Left cardiac atrium (tissue), 4 donors: ENCODE measurements at regions not wholly inside any gene's neighbourhood (a gene's known extent, or its start where the extent isn't known, plus 50 kb on each side); places are given as distances from the start of the nearest gene placed in this dataset.

ENCODE experiments used
- ATAC-seq, 2 donors: fragments of 200-7000 bp; cut with Tn5 transposase; one replicate each; pipeline ENCODE4 v1.9.1; 2020; ENCODE audit warnings: mild to moderate bottlenecking in 2 of 2, moderate library complexity in 2 of 2
- DNase-seq: peaks from one replicate; pipeline ENCODE4 v3.0.0-alpha.2; 2020
- intact Hi-C, 2 donors: fragments of 100-400 bp; cut with DNase I; formaldehyde crosslinking; loops; one replicate each; pipeline versions ENCODE4 v1.14.1 to v1.15.1; 2022 to 2023
- donor health status: DM: no; HTN: yes; CAD: no.
- donor health status: DM: no; HTN: yes; CAD: no; lungs with severe emphysema.
- donor health status: DM: yes; HTN: yes; CAD: no.
- donor health status: Dilated cardiomyopathy.

DNA sequence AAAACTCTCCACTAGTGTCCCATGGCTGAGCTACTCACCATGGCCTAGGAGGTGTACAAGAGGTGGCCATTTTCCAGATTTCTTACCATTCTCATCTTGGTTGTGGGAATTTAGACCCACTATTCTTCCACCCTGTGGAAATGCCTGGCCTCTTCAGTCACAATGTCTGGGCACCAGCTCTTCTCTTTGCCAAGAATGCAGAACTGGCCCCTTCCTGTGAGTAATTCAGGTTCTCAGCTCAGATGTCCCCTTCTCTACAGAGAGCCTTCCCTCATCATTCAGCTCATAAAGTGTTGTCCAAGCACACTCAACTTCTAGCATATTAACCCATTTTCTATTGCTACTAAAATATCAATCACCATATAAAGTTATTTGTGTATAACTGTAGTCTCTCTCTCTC lies 575.5 kb upstream of the KCNMB2 start:
- intact Hi-C loops: no loop called here
- no peak for DNase-seq
- ATAC-seq: no peak

GRCh38 chr3:177961784-177962183 lies 574.5 kb upstream of the KCNMB2 start:
- DNase-seq: no peak
- intact Hi-C loops: no loop called here
- ATAC-seq: no peak

DNA sequence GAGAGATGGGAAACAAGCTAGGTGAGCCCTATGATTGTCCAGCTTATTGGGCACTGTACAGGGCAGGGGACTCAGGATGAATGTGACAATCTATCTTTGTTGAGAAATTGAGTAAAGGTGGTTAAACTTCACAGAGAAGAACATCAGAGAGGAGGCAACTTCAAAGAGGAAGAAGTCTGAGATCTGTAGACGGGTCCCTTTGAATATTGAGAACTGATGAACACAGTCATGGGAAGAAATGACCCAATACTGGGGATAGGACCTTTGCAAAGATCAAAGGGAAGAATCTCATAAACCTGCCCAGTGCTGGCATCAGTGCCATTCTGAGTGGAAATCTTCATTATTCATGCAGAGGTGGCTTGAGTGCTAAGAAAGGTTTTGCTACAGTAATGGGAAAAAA lies 569.7 kb upstream of the KCNMB2 start:
- intact Hi-C loops: no loop called here

DNA sequence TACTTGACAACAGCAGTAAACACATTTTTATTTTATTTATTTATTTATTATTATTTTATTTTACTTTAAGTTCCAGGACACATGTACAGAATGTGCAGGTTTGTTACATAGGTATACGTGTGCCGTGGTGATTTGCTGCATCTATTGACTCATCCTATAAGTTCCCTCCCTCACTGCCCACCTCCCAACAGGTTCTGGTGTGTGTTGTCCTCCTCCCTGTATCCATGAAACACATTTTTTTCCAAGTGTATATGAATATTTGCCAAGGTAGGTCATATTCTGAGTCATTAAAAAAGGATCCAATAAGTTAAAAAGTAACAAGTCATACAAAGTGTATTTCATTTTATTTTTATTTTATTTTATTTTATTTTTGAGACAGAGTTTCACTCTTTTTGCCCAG lies 567.3 kb upstream of the KCNMB2 start:
- DNase-seq (no peak), ATAC-seq (no peak)
- intact Hi-C loops: no loop called here

More for the DNA sequence above, 569.7 kb upstream of the KCNMB2 start:
- ATAC-seq (no peak), DNase-seq (no peak)

- intact Hi-C loops: no loop called here
- no peak for ATAC-seq
- no peak for DNase-seq
Observed at GRCh38 chr3:177973241-177973840, 562.9 kb upstream of the KCNMB2 start.

- intact Hi-C loops: no loop called here
- no peak for ATAC-seq
- DNase-seq: no peak
Observed at GRCh38 chr3:177976241-177976640, 560.0 kb upstream of the KCNMB2 start.

- no peak for ATAC-seq
- no peak for DNase-seq
- intact Hi-C loops: no loop called here
Observed at GRCh38 chr3:177976866-177977265, 559.4 kb upstream of the KCNMB2 start.

- DNase-seq: no peak
- ATAC-seq: peak in 1 of 2 donors; percentile 58
Observed at GRCh38 chr3:177977381-177978158, 558.7 kb upstream of the KCNMB2 start.

DNA sequence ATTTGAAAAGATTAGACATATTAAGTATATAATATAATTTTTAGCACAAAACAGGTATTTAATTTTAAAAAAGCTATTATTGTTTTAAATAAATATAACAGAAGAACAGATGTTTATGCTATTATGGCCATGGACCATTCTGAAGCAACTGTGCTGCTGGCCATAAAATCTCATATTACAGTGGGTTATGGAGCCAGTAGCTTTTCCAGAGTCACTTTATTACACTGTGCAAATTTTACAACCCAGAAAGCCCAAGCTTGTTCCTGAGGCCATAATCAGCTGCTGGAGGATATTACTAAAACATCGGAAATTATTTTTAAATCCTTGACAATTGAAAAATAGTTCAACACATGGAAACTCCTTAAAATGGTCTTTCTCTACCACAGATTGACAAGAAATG lies 557.3 kb upstream of the KCNMB2 start:
- intact Hi-C loops: no loop called here
- ATAC-seq (no peak), DNase-seq (no peak)

More at GRCh38 chr3:177977381-177978158, 558.7 kb upstream of the KCNMB2 start:
- intact Hi-C loops: no loop called here

GRCh38 chr3:177979703-177980102 lies 556.5 kb upstream of the KCNMB2 start:
- ATAC-seq: no peak
- intact Hi-C loops: no loop called here
- no peak for DNase-seq

DNA sequence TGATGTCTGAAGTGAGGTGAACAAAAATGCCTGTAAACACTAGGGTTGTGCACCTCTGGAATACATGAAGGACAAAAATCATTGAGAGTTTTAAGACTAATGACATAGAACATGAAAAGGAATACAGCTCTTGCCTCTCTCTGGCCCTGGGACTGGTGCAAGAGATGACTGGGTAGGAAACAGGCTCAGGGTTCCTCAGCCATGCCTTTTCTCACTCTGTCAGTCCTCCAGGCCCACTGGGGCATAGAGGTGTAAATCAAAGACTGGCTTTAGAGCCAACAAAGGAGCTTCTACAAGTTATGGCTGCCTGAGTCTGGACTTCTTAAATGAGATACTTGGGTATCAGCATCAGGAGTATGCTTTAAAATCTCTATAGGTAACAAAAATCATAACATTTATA lies 554.7 kb upstream of the KCNMB2 start:
- DNase-seq (no peak), ATAC-seq (no peak)
- intact Hi-C loops: no loop called here

DNA sequence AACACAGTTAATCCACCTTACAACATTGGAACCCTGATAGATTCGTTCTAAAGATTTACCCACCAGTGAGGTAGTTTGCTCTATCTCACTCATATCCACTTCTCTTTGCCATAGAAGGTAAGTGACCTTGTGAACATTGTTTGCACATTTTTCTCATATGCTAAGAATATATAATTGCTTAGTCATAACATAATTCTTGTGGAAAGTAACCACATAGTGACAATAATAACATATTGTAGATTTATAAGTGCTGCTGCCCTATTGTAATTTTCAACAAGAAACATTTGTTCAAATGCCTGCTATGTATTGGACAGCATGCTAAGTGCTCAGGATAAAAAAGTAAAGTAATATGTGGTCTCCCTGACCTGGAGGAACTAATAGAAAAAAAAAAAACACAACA lies 554.2 kb upstream of the KCNMB2 start:
- no peak for ATAC-seq
- DNase-seq: no peak
- intact Hi-C loops: no loop called here

DNA sequence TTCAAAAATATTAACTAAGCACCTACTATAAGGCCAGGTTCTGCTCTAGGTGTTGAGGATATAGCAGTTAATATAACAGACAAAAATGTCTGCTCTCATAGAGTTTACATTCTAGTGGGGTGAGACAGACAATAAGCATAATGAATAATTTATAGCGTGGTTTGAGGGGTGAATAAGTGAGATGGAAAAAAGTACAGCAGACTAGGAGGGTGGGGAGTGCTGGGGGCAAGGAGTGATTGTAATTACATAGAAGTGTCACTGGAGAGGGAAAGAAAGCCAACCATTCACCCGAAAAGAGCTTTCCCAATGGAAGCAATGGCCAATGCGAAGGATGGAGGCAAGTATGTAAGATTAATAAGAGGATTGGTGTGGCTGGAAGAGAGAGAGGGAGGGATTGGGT lies 552.9 kb upstream of the KCNMB2 start:
- intact Hi-C loops: no loop called here
- ATAC-seq (no peak), DNase-seq (no peak)

DNA sequence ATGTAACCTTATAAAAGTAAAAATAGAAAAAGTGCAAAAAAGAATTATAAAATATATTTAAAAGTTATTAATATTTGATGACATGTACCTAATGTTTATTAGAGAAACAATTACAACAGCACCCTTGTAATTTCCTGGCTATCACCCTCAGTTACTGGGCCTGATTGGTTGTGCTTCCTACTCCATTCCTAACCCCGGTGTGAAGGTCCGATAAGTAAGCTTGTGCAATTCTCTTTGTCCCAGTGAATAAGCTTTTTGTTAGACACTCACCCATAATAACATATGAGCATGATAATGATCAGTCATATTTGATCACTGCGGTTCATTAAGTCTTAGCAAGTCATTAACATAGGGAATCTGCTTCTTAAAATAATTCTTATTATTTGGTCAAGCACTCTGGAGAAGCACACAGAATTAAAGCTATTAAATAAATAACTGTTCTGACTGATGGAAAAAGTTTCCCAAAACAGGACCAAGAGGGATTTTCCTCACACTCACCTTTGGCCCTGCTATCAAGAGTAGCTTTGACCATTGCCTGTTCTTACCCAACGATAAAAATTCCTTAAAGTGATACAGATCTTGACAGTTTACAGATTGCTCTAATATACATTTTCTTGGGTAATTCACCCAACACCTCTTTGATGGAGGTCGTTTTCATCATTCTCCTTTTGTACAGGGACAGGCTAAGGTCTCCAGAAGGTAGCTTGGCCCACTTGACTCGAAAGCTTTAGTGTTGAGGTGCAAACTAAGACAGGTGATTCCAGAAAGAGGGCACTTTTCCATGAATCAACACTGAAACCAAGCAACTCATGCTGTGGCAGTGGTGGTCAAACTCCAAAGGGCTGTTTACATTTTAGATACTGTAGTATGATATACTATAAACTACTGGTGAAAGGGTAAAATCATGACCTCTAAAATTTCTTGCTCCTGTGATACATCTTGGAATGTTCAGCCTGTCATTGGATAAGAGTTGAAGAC lies 543.0 kb upstream of the KCNMB2 start:
- intact Hi-C loops: no loop called here
- no peak for DNase-seq
- ATAC-seq: no peak

- intact Hi-C loops: no loop called here
- no peak for ATAC-seq
- no peak for DNase-seq
Observed at GRCh38 chr3:177994976-177995375, 541.3 kb upstream of the KCNMB2 start.

DNA sequence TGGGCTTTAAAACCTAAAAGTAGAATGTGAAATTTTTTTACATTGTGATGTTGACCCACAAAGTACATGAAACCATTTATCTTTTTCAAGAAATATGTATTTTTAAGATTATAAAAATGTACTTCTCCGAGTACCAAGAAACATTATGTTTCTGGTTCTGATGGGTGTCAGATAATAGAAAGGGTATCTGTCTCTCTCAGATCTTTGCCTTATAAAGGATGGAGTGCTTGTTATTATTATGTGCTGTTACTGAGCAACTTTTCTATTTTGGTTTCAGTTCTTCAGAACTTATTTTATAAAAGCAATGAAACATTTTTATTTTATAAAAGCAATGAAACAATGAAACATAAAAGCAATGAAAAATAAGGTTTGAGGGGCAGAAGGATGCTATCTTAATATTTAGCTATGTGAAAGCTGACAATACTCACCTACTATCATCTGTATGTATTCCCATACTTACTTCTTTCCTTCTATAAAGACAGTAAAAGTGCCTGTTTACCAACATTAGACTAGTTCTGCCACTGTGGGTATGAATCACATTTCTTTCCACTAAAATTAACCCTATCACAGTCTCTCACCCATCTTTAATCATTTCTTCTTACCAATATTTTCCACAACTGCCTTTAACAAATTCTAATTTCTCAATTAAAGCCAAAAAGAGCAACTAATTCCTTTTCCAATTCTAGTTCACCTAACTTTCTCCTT lies 540.7 kb upstream of the KCNMB2 start:
- no peak for DNase-seq
- intact Hi-C loops: no loop called here
- ATAC-seq: no peak

DNA sequence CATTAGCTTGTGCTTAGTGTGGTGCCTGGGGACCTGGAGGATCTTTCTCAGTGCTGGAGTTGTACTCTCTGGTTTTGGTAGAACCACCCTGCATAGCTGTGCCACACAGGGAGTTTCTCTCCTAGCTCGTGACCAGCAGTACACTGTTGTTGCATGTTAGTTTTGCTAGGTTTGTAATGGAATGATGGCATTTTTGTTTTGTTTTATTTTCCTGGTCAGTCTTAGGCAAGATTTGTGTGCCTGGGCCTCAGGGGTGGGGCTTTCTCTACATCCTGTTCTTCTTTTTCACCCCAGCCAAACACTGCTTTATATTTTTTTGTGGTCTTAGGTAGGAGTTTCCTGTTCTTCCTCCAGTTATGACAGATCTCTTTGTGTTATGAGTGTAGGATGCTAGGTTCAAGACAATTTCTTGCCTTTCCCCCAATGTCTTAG lies 534.5 kb upstream of the KCNMB2 start:
- intact Hi-C loops: no loop called here
- DNase-seq (no peak), ATAC-seq (no peak)

DNA sequence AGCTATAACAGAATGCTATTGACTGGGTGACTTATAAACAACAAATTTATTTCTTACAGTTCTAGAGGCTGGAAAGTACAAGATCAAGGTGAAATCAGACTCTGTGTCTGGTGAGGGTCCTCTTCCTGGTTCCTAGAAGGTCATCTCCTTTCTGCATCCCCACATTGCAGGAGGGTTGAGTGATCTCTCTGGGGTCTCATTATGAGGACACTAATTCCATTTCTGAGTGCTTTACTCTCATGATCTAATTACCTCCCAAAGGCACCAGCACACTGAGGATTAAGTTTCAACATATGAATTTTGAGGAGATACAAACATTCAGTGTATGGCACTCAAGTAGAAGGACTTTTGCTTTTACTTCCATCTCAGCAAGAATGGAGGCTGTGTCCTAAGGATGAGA lies 534.1 kb upstream of the KCNMB2 start:
- ATAC-seq (no peak), DNase-seq (no peak)
- intact Hi-C loops: no loop called here

GRCh38 chr3:178003756-178004155 lies 532.5 kb upstream of the KCNMB2 start:
- DNase-seq: no peak
- ATAC-seq: no peak
- intact Hi-C loops: no loop called here
